Epidermal melanocyte (primary cell): ENCODE measurements at regions not wholly inside any gene's neighbourhood (a gene's known extent, or its start where the extent isn't known, plus 50 kb on each side); places are given as distances from the start of the nearest gene placed in this dataset.
"Not testable (repeated sequence)": the region's sequence is repeated elsewhere in the genome, so short reads cannot be mapped to it uniquely, and the experiment has no call there.

Experiments
- DNase-seq: peaks from one replicate; pipeline ENCODE4 v3.0.0; 2011; ENCODE audit warnings: low spot score; ENCODE audit not compliant: insufficient read length

DNA sequence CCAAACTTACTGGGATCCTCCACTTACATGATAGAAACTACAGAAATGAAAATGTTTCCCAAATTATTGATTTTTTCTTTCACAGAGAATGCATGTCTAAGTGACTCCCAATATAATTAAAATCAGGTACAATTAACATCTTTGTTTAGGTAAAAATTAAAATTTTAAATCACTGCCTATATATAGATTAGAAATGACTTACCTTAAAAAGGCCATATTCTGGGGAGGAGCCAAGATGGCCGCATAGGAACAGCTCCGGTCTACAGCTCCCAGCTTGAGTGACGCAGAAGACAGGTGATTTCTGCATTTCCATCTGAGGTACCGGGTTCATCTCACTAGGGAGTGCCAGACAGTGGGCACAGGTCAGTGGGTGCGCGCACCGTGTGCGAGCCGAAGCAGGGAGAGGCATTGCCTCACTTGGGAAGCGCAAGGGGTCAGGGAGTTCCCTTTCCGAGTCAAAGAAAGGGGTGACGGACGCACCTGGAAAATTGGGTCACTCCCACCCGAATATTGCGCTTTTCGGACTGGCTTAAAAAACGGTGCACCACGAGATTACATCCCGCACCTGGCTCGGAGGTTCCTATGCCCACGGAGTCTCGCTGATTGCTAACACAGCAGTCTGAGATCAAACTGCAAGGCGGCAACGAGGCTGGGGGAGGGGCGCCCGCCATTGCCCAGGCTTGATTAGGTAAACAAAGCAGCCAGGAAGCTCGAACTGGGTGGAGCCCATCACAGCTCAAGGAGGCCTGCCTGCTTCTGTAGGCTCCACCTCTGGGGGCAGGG, 757.9 kb downstream of the C4orf33 start:
- not testable (repeated sequence) for DNase-seq

DNA sequence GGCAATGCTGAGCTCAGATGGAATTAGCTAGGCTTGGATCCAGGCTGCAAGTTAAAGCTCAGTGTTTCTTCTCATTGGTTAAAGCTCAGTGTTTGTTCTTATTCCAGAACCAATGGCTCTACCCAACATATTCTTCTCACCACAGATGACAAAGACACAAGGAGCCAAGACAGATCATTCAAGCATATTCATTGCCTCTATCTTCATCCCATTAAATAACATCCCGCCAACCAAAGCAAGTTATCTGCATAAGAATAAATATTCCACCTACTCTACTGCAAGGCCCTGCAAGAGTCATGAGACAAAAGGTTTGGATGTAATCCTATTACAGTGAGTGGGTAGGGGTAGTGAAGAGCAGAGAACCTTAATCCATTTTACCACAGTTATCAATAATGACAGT, 766.5 kb downstream of the C4orf33 start:
- no peak for DNase-seq

DNA sequence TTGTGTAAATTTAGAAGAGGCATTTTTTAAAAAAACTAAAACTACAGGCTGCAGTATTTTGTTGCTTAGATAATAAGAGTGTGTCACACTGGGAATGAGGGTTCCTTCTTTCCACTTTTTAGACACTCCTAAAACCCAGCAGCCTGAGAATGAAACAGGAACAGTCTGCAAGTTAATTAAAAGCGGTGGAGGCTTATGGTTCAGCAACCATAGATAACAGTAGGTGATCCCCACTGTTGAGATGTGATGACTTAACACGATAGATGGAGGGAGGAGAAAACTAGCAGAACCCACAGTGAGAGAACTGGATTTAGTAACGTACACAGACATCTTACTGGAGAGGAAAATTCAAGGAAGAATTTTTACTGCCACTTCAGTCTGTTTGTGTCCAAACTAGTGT, 767.3 kb downstream of the C4orf33 start:
- DNase-seq = no peak

DNA sequence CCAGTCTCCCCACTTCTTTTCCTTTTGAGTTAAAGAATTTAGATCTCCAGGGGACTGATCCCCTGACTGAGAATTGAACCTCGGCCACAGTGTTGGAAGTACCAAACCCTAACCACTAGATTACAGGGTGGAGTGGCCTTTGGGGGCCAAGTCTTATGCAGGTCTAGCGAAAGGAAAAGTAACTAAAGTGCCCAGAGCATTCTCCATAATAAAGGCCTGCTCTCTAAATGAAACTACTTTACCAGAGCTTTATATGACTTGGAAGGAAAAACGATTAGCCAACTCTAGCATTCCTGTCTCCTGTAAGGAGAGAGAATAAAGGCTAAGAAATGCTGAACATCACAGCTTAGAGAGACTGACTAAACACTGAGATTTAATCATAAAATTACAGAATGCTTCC, 788.0 kb downstream of the C4orf33 start:
- no peak for DNase-seq

DNA sequence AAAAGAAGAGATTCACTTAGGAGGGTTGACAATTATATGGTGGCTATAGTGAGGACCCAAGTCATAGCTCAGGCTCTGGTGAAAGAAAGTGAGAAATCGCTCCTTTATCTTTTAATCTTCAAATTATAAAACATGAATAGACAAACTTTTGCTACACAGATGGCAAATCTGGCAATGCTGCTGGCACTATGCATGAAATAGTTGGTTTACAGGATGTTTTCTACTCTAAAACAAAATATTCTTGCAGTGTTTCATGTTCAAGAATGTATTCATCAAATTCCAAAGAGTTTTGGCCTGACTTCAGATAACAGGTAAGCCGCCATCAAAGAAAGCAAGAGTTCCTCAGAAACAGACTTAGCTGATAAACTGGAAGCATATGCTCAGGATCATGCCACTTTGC, 801.2 kb downstream of the C4orf33 start:
- no peak for DNase-seq

DNA sequence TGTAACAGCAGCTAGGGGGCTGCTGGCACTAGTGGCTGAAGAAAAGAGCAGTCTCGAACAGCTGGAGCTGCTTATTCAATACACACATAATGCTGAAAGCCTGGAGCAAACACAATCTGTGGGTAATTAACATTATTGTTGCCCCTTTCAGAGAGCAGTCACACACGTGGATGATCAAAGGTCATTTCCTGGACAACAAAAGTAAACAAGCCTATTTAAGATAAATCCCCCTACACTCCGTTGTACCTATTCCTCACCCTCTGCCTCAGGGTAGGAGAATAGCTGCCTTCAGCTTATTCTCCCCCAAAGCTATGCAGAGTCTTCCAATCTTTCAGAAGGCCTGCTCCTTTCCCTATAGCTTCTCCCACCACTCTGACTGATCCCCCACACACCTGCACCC, 803.9 kb downstream of the C4orf33 start:
- no peak for DNase-seq

DNA sequence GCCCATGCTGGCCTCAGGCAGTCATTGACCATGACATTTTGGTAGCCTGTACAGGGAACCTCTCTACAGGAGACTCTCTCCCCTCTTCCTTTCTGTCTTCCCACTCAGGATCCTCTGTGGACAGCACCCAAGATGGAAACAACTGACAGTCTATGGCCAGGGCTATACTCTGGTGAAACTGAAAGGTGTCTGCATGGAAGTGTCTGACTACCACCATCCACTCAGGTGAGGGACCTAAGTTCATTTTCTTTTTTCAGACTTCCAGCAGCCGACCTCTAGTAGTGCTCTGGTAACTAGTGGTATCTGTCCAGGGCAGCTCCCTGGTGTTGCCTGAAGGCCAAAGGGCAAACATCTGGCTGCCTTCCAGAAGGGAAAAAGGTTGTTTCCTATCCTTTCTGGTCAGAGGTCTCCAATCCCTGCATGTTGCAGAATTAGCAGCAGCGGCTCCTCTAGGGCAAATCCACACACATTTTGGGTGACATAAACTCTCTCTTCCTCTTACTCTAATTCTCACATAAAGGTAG, 804.5 kb downstream of the C4orf33 start:
- DNase-seq = no peak

DNA sequence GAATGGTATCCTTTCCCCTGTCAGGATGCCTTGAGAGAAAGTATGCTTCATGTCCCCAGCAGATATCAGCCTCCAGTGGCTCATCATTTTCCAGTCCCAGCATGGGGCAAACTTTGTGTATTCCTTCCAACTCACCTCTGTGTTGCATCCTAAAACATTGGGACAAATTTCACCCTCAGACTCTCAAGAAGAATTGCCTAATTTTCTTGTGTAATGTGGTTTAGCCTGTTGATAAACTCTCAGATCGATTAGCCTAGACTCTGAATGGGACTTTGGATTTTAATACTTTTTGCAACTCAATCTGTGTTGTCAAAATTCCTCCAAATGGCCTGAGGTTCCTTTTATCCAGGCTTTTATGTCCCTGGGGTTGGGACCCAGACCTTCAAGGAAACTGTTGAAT, 805.3 kb downstream of the C4orf33 start:
- no peak for DNase-seq

DNA sequence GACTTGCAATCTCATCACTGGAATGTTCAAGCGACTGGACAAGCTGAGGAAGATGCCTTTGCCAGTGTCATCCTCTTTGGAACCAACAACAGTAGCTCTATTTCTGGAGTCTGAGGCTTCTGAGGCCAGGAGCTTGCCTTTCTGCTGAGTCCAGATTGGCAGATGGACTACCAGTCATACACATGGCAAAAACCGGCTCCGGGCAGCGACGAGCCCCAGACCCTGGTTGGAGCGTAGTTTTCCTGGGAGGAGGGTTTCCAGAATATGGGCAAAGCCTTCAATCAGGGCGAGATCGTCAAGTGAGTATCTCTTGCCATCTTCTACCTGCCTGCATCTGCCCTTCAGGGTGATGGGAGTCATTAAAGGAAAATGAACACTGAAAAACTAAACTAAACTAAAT, 807.9 kb downstream of the C4orf33 start:
- DNase-seq = no peak

DNA sequence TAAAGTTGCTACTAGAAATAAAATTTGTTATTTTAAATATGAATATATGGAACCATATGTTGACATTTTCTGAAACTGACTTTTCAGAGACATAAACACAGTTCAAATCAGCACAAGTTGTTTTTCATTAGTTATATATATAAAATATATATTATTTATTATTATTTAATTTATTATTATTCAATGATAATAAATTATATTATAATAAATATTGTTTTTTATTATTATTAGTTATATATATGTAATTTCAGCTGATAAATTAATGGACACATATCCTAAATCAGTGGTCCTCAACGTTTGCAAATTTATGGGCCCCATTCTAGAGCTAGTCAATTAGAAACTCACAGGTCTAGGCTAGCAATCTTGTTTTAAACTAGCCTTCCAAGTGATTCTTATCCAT, 809.3 kb downstream of the C4orf33 start:
- no peak for DNase-seq

DNA sequence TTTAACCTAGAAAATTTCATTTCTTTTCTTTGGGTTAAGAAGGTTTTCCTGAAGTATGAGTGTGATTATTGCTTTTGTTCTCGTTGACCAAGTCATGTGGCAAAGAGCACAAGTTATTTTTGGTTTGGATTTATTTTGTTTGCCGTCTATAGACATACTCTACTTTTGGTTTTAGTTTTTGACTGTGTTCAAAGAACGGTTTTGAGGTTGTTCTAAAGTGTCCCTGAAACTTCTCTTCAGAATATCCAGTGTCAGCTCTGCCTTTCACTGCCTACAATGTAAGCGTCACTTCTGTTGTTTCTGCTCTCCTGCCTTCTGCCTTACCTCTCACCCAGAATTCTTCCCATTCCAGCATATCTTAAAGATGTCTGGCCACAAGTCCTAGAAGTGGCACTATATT, 812.2 kb downstream of the C4orf33 start:
- no peak for DNase-seq

DNA sequence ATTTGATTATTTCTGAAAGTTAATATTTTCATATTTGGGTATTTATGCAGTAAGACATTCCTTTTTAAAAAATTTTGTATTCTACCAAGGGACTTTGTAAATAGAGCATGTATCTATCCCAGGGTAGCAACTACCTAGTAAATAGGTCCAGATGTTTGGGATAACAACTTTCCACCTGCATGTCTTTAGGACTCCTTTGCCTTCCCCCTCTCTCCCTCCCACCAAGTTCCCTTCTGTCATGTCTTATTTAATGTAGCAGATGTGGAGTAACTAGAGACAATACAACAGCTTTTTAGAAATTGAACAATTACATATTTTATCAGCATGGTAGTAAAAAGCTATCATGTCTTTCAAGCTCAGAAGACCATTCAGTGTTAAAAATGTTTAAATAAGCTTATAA, 821.0 kb downstream of the C4orf33 start:
- no peak for DNase-seq

DNA sequence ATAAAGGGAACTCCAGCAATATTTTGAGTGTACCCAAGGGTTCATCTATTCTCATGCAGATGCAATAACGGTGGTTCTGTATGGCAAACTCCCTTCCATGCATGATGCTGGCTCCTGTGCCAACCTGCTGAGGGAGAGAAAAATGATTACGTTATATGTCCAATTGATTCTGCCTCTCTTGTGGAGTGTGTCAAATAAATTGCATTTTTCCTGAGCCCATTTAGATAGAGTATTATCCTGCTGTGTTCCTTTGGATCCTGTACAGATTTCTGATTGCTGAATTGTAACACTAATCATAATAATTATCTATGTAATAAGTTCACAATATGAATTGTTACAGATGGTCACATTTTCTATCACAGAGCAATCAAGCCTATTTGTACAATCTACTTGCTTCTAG, 821.7 kb downstream of the C4orf33 start:
- no peak for DNase-seq

DNA sequence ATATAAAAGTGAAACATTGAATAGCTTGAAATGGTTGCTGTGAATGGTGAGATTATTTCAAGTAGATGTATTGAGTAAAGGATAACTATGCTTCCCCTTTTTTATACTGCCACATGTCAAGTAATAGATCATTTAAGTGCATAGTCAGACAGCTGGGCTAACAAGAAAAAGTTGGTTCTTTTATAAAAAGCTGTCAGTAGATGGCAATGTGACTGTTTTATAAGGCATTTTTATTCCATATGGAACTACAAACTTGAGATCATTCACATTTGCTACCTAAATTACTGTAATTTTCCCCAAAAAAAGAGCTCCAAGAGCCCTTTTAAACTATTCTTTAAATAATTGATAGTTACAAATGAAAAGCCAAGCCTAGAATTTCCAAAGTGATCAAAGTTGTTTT, 831.0 kb downstream of the C4orf33 start:
- DNase-seq = no peak

DNA sequence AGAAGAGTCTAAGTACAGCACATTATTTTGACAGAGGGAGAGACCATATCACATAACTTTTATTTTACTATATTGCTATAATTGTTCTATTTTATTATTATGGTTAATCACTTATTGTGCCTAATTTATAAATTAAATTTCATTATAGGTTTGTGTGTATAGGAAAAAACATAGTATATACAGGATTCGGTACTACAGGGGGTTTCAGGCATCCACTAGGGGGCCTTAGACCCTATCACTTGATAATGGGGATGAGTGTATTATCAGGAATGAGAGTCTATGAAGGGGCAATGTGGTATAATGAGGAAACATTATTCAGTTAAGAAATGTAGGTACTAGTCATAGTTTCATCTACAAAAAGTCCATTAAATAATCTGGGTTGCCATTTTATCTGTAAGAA, 833.1 kb downstream of the C4orf33 start:
- no peak for DNase-seq

DNA sequence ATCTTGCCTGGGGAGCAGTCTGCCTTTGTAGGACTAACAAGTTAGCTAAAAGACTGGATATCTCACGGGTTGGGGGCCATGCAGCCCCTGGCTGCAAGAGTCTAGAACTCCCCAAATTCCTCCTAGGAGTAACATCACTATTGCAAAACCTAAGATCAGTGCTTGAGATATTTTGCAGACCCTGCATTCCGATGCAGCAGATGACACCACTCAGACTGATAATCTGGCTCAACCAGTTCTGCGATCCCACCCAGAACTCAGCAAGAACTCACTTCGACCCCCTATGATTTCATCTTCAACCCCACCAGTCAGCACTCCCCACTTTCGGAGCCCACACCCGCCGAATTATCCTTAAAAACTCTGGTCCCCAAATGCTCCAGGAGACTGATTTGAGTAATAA, 834.0 kb downstream of the C4orf33 start:
- DNase-seq = no peak

DNA sequence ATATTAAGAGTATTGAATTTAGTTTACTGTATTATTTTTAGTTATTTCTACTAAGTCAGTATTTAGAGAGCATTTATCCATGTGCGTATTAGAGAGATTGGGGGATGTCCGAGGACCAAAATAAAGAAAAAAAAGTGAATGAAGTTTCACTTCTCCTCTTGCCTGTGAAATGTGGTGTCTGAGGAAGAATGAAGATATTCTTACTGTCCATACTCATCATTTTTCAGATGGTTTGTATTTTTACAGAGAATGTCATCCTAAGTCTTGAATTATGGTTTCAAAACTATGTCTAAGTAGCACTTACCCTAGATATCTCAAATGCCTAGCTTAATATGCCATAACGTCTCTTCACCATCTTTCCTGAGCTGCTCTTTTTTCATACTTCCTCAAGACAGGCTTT, 854.3 kb downstream of the C4orf33 start:
- no peak for DNase-seq

DNA sequence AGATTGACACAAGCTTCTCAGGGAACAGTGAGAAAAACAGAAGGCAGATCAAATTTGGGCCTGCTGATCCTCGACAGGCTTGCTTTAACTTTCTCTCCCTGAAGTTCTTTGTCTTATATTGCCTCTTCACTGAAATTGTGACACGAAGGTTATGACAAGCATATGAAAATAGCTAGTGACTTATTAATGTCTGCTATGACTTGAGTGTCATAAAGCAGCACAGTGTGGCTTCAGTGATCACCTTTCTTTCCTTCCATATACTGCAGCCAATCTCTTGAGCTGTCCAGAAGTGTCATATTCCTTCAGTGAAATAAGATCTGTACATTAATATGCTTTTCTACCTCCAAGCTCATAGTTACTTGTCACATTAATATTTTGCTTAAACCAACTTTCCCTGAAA, 870.2 kb downstream of the C4orf33 start:
- no peak for DNase-seq

DNA sequence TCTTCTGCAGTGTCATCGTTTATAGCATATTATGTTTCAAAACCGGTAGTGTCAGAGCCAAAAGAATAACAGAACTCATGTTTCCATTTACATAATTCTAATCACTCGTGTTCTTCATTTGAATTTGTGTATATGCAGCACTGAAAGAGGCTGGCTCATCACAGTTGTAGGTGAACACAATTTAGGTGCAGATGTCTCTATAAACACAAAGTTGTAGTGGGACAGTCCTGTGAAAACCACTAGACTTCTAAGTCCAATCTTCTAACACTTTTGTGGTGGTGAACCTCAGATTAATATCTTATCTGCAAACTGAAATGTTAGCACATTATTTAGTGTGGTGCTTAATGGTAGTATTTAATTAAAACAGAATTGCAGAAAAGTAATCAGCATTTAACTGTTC, 872.4 kb downstream of the C4orf33 start:
- no peak for DNase-seq

DNA sequence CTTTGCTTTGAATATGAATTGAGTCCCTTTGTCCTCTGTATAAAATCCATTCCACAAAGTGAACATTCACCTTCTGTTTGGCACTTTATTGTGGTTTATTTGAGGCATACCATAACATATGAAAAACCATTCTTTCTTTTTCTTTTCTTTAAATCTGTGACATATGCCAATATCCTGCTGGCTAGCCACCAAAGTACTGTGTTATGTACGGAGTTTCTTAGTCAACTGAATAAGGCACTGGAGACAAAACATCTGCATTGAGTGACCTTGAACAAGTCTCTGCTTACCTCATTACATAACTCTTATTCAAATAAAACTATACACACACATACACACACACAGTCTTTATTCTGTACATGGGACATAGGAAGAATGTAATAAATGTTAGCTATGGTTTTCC, 872.8 kb downstream of the C4orf33 start:
- DNase-seq = no peak

DNA sequence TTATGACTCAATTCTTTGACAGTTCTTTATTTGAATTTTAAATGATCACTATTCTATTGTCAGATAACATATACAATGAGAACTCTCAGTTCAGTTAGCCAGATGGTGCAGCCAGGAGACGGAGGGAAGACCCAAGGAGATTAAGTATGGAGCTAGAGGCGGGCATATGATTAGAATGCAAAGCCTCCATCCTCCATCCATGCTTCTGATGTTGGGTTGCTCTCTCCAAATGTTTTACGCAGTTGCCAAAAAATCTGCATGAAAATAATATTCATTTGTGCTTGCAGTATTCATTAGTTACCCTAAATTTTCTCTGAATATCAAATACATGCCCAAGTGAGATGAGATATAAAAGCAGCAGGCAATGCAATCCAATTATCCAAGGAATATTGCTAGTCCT, 874.8 kb downstream of the C4orf33 start:
- DNase-seq = no peak

DNA sequence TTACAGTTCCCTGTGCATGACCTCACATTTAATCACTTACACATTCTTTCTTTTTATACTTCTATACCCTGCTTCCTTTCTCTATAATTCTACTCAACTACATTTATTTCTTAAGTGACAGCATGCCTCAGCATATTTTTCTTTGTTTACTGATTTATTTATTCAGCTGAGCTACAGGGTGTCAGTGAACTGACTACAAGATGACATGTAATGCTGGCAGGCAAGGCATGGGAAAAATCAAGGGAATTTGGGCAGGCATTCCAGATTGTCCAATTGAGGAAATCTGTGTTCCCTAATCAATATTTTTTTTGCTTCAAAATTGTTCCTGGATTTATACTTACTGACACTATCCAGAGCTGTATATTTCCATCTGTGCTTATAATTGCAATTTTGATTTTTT, 875.5 kb downstream of the C4orf33 start:
- DNase-seq = no peak

DNA sequence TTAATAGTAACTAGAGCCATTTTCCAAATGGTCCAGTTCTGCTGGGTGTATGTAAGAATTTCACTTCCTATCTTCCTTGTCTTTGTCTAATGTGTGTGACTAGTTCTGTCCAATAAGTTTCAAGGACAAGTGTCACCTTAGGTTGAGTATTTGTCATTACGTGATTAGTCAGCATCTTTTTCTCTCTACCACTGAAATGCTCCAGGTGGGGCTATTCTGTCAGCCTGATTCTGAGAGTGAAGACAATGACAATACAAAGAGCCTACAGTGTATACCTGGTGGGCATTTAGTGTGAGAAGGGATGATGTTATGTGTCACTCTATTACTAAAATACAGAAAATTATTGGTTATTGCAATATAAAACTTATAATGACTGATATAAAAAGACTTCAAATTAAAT, 876.3 kb downstream of the C4orf33 start:
- no peak for DNase-seq

DNA sequence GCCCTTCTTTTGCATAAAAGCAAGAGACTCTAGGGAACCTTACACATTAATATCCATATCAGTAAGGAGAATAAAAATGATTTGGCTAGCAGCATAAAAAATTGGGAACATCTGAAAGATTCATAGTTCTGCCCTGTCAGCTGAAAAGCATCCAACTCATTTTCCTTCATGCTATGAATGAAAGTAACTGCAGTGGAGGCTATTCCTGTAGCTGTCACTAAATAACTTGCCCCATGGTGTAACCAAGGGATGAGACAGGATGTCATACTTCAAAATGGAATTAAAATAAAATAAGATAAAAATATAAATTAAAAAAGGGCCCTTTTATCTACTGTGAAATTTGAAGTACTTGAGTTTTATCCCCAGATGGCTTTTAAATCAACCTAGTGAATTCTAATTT, 878.8 kb downstream of the C4orf33 start:
- no peak for DNase-seq
